ENCODE measurements at regions not wholly inside any gene's neighbourhood (a gene's known extent, or its start where the extent isn't known, plus 50 kb on each side); places are given as distances from the start of the nearest gene placed in this dataset.

DNA sequence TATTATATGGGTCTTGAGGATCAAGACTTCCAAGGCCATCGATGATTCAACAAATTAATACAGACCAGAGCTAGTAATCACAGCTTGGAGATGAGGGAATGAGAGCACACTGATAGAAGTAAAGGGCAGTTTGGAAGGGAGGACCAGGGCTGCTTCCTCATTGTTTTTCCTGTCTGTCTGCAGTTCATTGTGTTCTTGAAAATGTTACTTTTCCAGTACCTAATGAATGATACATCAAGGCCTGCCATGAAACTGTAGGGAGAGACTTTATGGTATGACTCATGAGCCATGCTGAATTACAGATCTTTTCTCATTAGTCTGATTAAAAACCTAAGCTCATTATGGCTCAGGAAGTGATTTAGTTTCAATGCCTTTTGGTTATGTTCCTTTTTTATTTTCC is 855.6 kb downstream of the KCNA4 start:
- TF ChIP-seq, protein P1, sequence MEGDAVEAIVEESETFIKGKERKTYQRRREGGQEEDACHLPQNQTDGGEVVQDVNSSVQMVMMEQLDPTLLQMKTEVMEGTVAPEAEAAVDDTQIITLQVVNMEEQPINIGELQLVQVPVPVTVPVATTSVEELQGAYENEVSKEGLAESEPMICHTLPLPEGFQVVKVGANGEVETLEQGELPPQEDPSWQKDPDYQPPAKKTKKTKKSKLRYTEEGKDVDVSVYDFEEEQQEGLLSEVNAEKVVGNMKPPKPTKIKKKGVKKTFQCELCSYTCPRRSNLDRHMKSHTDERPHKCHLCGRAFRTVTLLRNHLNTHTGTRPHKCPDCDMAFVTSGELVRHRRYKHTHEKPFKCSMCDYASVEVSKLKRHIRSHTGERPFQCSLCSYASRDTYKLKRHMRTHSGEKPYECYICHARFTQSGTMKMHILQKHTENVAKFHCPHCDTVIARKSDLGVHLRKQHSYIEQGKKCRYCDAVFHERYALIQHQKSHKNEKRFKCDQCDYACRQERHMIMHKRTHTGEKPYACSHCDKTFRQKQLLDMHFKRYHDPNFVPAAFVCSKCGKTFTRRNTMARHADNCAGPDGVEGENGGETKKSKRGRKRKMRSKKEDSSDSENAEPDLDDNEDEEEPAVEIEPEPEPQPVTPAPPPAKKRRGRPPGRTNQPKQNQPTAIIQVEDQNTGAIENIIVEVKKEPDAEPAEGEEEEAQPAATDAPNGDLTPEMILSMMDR (IDR thresholded peaks at IDR 0.05 in 4 of 5, conservative IDR thresholded peaks at IDR 0.05 in 1 of 5), result no peak
- no peak for TF ChIP-seq POLR2A (IDR thresholded peaks at IDR 0.05)
